K562 (cell line): ENCODE measurements at regions not wholly inside any gene's neighbourhood (a gene's known extent, or its start where the extent isn't known, plus 50 kb on each side); places are given as distances from the start of the nearest gene placed in this dataset.

Source experiments
- ATAC-seq: fragments of 200-7000 bp; cut with Tn5 transposase; 3 replicates; pipeline ENCODE4 v1.9.1; 2020; ENCODE audit warnings: moderate library complexity
- BruUV-seq: library from RNA; stranded (reverse); fragments of 400-500 nt; replicated peaks from 2 replicates; lab custom pipeline; 2021; lab: Mats Ljungman, UMichigan
- CTCF ChIA-PET: fragments of 300-600 bp; formaldehyde crosslinking; extraction: SDS; loops from one replicate; lab custom pipeline; 2021; ENCODE audit warnings: low intra/inter-chr PET ratio; lab: Yijun Ruan, JAX
- POLR2A ChIA-PET: fragments of 300-600, 350-650 bp; sonication (Branson Sonifier 250); formaldehyde crosslinking; extraction: SDS; loops from one replicate; lab custom pipeline; 2021; ENCODE audit warnings: antibody characterized with exemption, inconsistent platforms; lab: Yijun Ruan, JAX
- DNase-seq, 4 experiments: peaks; one replicate each; pipeline versions ENCODE4 v3.0.0 to v3.0.0-alpha.2; 2011 to 2018; ENCODE audit warnings: low spot score in 3 of 4, mixed read lengths in 3 of 4; ENCODE audit errors: extremely low read depth in 1 of 4
- FAIRE-seq: peaks from 2 replicates; lab custom pipeline; 2011; peaks lifted over from hg19 to GRCh38; lab: Jason Lieb, UNC
- H2AFZ ChIP-seq: 2 replicates; pipeline ENCODE4 v1.6.0; 2011; ENCODE audit warnings: low read depth, low read length, control low read depth, inconsistent platforms
- H3K27ac ChIP-seq: fragments of 200-600 bp; 3 replicates; pipeline ENCODE4 v1.8.0; 2011; ENCODE audit warnings: low read depth, mild to moderate bottlenecking, control low read depth, inconsistent platforms, low read length, moderate library complexity, mixed read lengths; ENCODE audit errors: extremely low read depth
- H3K27me3 ChIP-seq, 2 experiments: fragments of 300-600 bp in 1 of 2; 2 replicates in 1 of 2; 3 replicates in 1 of 2; pipeline versions ENCODE4 v1.6.0 to v1.8.0; 2011; ENCODE audit warnings: inconsistent platforms in 2 of 2, low read length in 2 of 2, mild to moderate bottlenecking in 1 of 2, mixed read lengths in 1 of 2, moderate library complexity in 1 of 2; ENCODE audit not compliant: control insufficient read depth in 2 of 2, insufficient read depth in 2 of 2
- H3K36me3 ChIP-seq: fragments of 300-600 bp; 3 replicates; pipeline ENCODE4 v1.8.0; 2011; ENCODE audit warnings: mild to moderate bottlenecking, low read length, inconsistent platforms; ENCODE audit not compliant: control insufficient read depth, insufficient read depth
- H3K4me1 ChIP-seq, 2 experiments: fragments of 200-600 bp in 1 of 2; replicated peaks in 1 of 2; 2 replicates in 1 of 2; 3 replicates in 1 of 2; pipeline versions ENCODE4 v1.5.1 to v1.8.0; 2011; ENCODE audit warnings: inconsistent platforms in 2 of 2, low read length in 2 of 2, mild to moderate bottlenecking in 1 of 2, mixed read lengths in 1 of 2, moderate library complexity in 1 of 2; ENCODE audit not compliant: control insufficient read depth in 2 of 2, insufficient read depth in 2 of 2
- H3K4me2 ChIP-seq: 2 replicates; pipeline ENCODE4 v1.6.1; 2011; ENCODE audit warnings: low read length, control low read depth, inconsistent platforms, mixed read lengths; ENCODE audit not compliant: insufficient read depth
- H3K4me3 ChIP-seq: fragments of 200-600 bp; sonication (generic), shearing (Covaris generic); 2 replicates; pipeline ENCODE4 v1.5.1; 2016; ENCODE audit warnings: control low read depth, inconsistent platforms
- H3K79me2 ChIP-seq: fragments of 200-600 bp; 3 replicates; pipeline ENCODE4 v1.8.0; 2011; ENCODE audit warnings: low read length, inconsistent platforms; ENCODE audit not compliant: control insufficient read depth, insufficient read depth
- H3K9ac ChIP-seq, 2 experiments: 2 replicates each; pipeline versions ENCODE4 v1.6.0 to v1.6.1; 2011; ENCODE audit warnings: low read depth in 2 of 2, low read length in 2 of 2, control low read depth in 1 of 2, inconsistent platforms in 1 of 2, mild to moderate bottlenecking in 1 of 2, mixed read lengths in 1 of 2; ENCODE audit not compliant: insufficient read depth in 1 of 2
- H3K9me1 ChIP-seq: one replicate; pipeline ENCODE4 v1.6.0; 2011; ENCODE audit warnings: inconsistent platforms, mild to moderate bottlenecking, low read length, moderate library complexity; ENCODE audit not compliant: control insufficient read depth, insufficient read depth
- H3K9me3 ChIP-seq: replicated peaks from 2 replicates; pipeline ENCODE4 v1.5.1; 2011; ENCODE audit warnings: low read depth, low read length, inconsistent platforms; ENCODE audit not compliant: control insufficient read depth, insufficient read depth
- H4K20me1 ChIP-seq: replicated peaks from 2 replicates; pipeline ENCODE4 v1.6.1; 2011; ENCODE audit warnings: low read length, inconsistent platforms, mixed read lengths; ENCODE audit not compliant: control insufficient read depth, insufficient read depth
- BACH1 ChIP-seq: fragments of 200-800 bp; sonication (Bioruptor generic); IDR thresholded peaks from 2 replicates; pipeline ENCODE4 v1.6.1; 2016; ENCODE audit warnings: missing genetic modification characterization, missing compliant biosample characterization
- CREBBP ChIP-seq: IDR thresholded peaks from one replicate; pipeline ENCODE4 v1.6.1; 2012; ENCODE audit warnings: low read depth, mild to moderate bottlenecking, control low read depth, inconsistent platforms, low read length
- E2F3 ChIP-seq: fragments of 250-450 bp; sonication (Bioruptor Pico); IDR thresholded peaks from 2 replicates; pipeline ENCODE4 v1.4.0; 2020; ENCODE audit warnings: mild to moderate bottlenecking
- ETV6 ChIP-seq, 3 experiments: fragments of 150-350 bp in 1 of 3; sonication (generic) in 1 of 3; formaldehyde crosslinking in 1 of 3; IDR thresholded peaks; 2 replicates each; pipeline versions ENCODE4 v1.6.1 to v1.8.0; 2014 to 2022; ENCODE audit warnings: borderline replicate concordance in 2 of 3, low read depth in 2 of 3, antibody characterized with exemption in 1 of 3, low read length in 1 of 3, mild to moderate bottlenecking in 1 of 3, missing genetic modification reagents in 1 of 3
- GABPB1 ChIP-seq: sonication (generic); formaldehyde crosslinking; IDR thresholded peaks from 2 replicates; pipeline ENCODE4 v1.8.0; 2022; ENCODE audit warnings: mild to moderate bottlenecking, missing genetic modification reagents
- GABPB2 ChIP-seq: fragments of 250-450 bp; sonication (Bioruptor Pico); conservative IDR thresholded peaks from 2 replicates; pipeline ENCODE4 v1.5.1; 2021; ENCODE audit warnings: mild to moderate bottlenecking
- GTF2F1 ChIP-seq: IDR thresholded peaks from 2 replicates; pipeline ENCODE4 v1.6.1; 2011; ENCODE audit warnings: low read depth, low read length, improper control_type of control experiment
- NCOA2 ChIP-seq, 2 experiments: fragments of 450-650 bp; IDR thresholded peaks; 2 replicates each; pipeline ENCODE4 v1.6.1; 2018; ENCODE audit warnings: mild to moderate bottlenecking in 2 of 2, moderate library complexity in 1 of 2; ENCODE audit not compliant: partially characterized antibody in 2 of 2
- NCOA4 ChIP-seq: fragments of 450-650 bp; IDR thresholded peaks from 2 replicates; pipeline ENCODE4 v1.6.1; 2018; ENCODE audit warnings: mild to moderate bottlenecking; ENCODE audit not compliant: partially characterized antibody
- PCBP2 ChIP-seq: fragments of 200-400 bp; formaldehyde crosslinking; IDR thresholded peaks from 2 replicates; pipeline ENCODE4 v1.6.1; 2018; ENCODE audit warnings: low read length, low read depth, mild to moderate bottlenecking, moderate library complexity; ENCODE audit not compliant: poor library complexity, severe bottlenecking
- ZNF24 ChIP-seq: fragments of 450-650 bp; IDR thresholded peaks from 2 replicates; pipeline ENCODE4 v1.6.1; 2016
- in situ Hi-C: fragments of 300-500 bp; cut with MboI; formaldehyde crosslinking; loops from 4 replicates; pipeline ENCODE4 v1.15.0; 2018; ENCODE audit warnings: inconsistent platforms, mixed read lengths
- intact Hi-C: fragments of 100-400 bp; cut with micrococcal nuclease; formaldehyde crosslinking; loops from 2 replicates; pipeline ENCODE4 v1.14.2; 2022
- TF ChIP-seq, protein P1 (sequence below): fragments of 250-450 bp; sonication (Bioruptor Pico); IDR thresholded peaks from 2 replicates; pipeline ENCODE4 v1.9.0; 2021; ENCODE audit warnings: mild to moderate bottlenecking, inconsistent platforms
- TF ChIP-seq, protein P2 (sequence below): sonication (generic); formaldehyde crosslinking; IDR thresholded peaks from 2 replicates; pipeline ENCODE4 v1.8.1; 2022; ENCODE audit warnings: missing genetic modification reagents

DNA sequence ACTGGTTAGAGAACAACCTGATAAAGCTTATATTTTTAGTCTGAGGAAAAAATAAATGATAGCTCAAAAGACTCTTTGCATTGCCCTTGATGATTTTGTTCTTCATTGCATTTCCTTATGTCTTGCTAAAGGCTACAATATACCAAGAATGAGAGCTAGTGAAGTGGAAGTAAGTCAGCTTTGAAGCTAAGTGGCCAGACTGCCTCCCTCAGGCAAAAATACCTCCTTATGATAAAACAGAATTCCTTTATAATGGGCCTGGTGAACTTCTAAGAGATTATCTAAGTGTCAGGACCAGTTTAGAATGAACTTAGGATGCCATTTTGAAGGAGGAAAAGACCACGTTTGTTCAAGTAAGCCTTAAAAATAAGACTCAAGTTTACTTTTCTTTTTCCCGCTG lies 678.4 kb downstream of the ROBO2 start (continued):
- TF ChIP-seq, protein P1, sequence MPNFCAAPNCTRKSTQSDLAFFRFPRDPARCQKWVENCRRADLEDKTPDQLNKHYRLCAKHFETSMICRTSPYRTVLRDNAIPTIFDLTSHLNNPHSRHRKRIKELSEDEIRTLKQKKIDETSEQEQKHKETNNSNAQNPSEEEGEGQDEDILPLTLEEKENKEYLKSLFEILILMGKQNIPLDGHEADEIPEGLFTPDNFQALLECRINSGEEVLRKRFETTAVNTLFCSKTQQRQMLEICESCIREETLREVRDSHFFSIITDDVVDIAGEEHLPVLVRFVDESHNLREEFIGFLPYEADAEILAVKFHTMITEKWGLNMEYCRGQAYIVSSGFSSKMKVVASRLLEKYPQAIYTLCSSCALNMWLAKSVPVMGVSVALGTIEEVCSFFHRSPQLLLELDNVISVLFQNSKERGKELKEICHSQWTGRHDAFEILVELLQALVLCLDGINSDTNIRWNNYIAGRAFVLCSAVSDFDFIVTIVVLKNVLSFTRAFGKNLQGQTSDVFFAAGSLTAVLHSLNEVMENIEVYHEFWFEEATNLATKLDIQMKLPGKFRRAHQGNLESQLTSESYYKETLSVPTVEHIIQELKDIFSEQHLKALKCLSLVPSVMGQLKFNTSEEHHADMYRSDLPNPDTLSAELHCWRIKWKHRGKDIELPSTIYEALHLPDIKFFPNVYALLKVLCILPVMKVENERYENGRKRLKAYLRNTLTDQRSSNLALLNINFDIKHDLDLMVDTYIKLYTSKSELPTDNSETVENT (CRISPR knock-in tag): no peak
- TF ChIP-seq CREBBP (no peak), ETV6 (IDR thresholded peaks at IDR 0.05; ENCODE audit: borderline replicate concordance in 1 of 2, low read depth in 2 of 2, low read length in 1 of 2) (no peak), ETV6 (CRISPR knock-in tag; IDR thresholded peaks at IDR 0.05; ENCODE audit: borderline replicate concordance) (no peak), GABPB1 (no peak), GABPB2 (CRISPR knock-in tag) (no peak)
- TF ChIP-seq, protein P2, sequence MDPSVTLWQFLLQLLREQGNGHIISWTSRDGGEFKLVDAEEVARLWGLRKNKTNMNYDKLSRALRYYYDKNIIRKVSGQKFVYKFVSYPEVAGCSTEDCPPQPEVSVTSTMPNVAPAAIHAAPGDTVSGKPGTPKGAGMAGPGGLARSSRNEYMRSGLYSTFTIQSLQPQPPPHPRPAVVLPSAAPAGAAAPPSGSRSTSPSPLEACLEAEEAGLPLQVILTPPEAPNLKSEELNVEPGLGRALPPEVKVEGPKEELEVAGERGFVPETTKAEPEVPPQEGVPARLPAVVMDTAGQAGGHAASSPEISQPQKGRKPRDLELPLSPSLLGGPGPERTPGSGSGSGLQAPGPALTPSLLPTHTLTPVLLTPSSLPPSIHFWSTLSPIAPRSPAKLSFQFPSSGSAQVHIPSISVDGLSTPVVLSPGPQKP: no peak

DNA sequence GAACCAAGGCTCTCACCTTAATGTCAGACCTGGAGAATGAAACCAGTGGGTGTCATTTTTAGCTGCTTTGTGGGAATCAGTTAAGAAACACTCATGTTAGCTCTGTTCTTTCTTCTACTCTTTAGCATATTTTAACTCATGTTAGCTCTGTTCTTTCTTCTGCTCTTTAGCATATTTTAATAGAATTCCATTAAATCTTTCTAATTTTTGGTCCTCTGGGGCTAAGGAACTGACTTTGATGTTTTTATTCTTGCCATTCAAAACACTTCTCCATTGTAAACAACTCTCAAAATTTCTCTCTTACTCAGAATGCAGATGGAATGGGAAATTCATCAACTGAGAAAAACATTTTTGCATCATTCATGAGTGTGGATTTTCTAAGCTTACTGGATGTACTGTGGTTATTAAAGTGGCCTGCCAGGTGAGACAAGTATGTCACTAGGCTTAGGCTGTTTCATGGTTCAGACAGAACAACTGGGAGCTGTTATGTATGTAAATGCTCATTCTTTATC lies 680.6 kb downstream of the ROBO2 start:
- Histone ChIP-seq H3K36me3 (no peaks in the 10 kb centered on the region), H3K9ac (no peak overlapping the region), H3K27me3 (no peaks in the 10 kb centered on the region), H3K4me2 (no peak overlapping the region), H4K20me1 (no peaks in the 10 kb centered on the region), H2AFZ (no peak overlapping the region), H3K9me3 (no peaks in the 10 kb centered on the region), H3K4me1 (no peaks in the 10 kb centered on the region), H3K27ac (no peak overlapping the region), H3K9me1 (no peaks in the 10 kb centered on the region), H3K4me3 (no peak overlapping the region), H3K79me2 (no peaks in the 10 kb centered on the region)
- in situ Hi-C loops: no loop called here
- no peak for FAIRE-seq
- no peak for DNase-seq
- CTCF ChIA-PET: no interaction called here
- intact Hi-C loops: no loop called here
- POLR2A ChIA-PET: no interaction called here
- TF ChIP-seq PCBP2: no peak
- TF ChIP-seq NCOA4: no peak
- no peak for TF ChIP-seq GABPB2 (CRISPR knock-in tag)
- TF ChIP-seq NCOA2 (IDR thresholded peaks at IDR 0.05; ENCODE audit: partially characterized antibody in 2 of 2): no peak
- TF ChIP-seq GTF2F1: no peak
- no peak for TF ChIP-seq BACH1
- no peak for TF ChIP-seq ZNF24
- no peak for TF ChIP-seq E2F3 (CRISPR knock-in tag)
- BruUV-seq: no TSS peak
- no peak for ATAC-seq
